Tibial nerve (tissue), 4 donors: ENCODE measurements at regions not wholly inside any gene's neighbourhood (a gene's known extent, or its start where the extent isn't known, plus 50 kb on each side); places are given as distances from the start of the nearest gene placed in this dataset.

ENCODE experiments used
- CTCF ChIP-seq, 5 experiments: fragments of 200-600 bp in 3 of 5; fragments of 450-650 bp in 2 of 5; sonication (generic) in 3 of 5; IDR thresholded peaks; one replicate each; pipeline ENCODE4 v1.5.1; 2016 to 2019; ENCODE audit warnings: antibody characterized with exemption in 5 of 5, mild to moderate bottlenecking in 3 of 5, moderate library complexity in 2 of 5
- EP300 ChIP-seq, 2 donors: sonication (generic); formaldehyde crosslinking; IDR thresholded peaks; one replicate each; pipeline ENCODE4 v1.6.1; 2017; ENCODE audit warnings: antibody characterized with exemption in 2 of 2, mild to moderate bottlenecking in 1 of 2
- POLR2A ChIP-seq, 2 donors: fragments of 450-650 bp; IDR thresholded peaks; one replicate each; pipeline ENCODE4 v1.6.1; 2017; ENCODE audit warnings: antibody characterized with exemption in 2 of 2, mild to moderate bottlenecking in 2 of 2, moderate library complexity in 2 of 2

GRCh38 chr2:23306401-23306800, 78.6 kb upstream of the KLHL29 start:
- TF ChIP-seq POLR2A (IDR thresholded peaks at IDR 0.05), result no peak
- TF ChIP-seq CTCF (IDR thresholded peaks at IDR 0.05), result no peak
- no peak for TF ChIP-seq EP300 (IDR thresholded peaks at IDR 0.05)
